GM12874 (cell line): ENCODE measurements at regions not wholly inside any gene's neighbourhood (a gene's known extent, or its start where the extent isn't known, plus 50 kb on each side); places are given as distances from the start of the nearest gene placed in this dataset.

Experiments used
- CTCF ChIP-seq: IDR thresholded peaks from 2 replicates; pipeline ENCODE4 v1.5.1; 2011; ENCODE audit warnings: low read depth, mild to moderate bottlenecking, control low read depth, low read length, moderate library complexity; ENCODE audit not compliant: insufficient read depth

- no peak for TF ChIP-seq CTCF
These were observed 177.1 kb upstream of the PARP11 start for GRCh38 chr12:4050340-4050739.

GRCh38 chr12:4049298-4050080 lies 176.3 kb upstream of the PARP11 start:
- TF ChIP-seq CTCF, result no peak

GRCh38 chr12:4047421-4047820 lies 174.2 kb upstream of the PARP11 start:
- no peak for TF ChIP-seq CTCF

GRCh38 chr12:4046495-4046840 lies 173.3 kb upstream of the PARP11 start:
- no peak for TF ChIP-seq CTCF

GRCh38 chr12:4045786-4046494 lies 172.7 kb upstream of the PARP11 start:
- no peak for TF ChIP-seq CTCF

- TF ChIP-seq CTCF, result no peak
These were observed 171.8 kb upstream of the PARP11 start for GRCh38 chr12:4044736-4045730.

- TF ChIP-seq CTCF, result no peak
These were observed 170.9 kb upstream of the PARP11 start for GRCh38 chr12:4044101-4044500.
